Ishikawa (cell line): ENCODE measurements at regions not wholly inside any gene's neighbourhood (a gene's known extent, or its start where the extent isn't known, plus 50 kb on each side); places are given as distances from the start of the nearest gene placed in this dataset.

Experiments used
- CEBPB ChIP-seq: IDR thresholded peaks from 2 replicates; pipeline ENCODE4 v1.6.1; 2012
- EP300 ChIP-seq: IDR thresholded peaks from 2 replicates; pipeline ENCODE4 v1.6.1; 2012; ENCODE audit warnings: borderline replicate concordance
- MAX ChIP-seq: IDR thresholded peaks from 2 replicates; pipeline ENCODE4 v1.6.1; 2012
- RAD21 ChIP-seq: IDR thresholded peaks from 2 replicates; pipeline ENCODE4 v1.6.1; 2012; ENCODE audit warnings: low read depth
- TAF1 ChIP-seq: IDR thresholded peaks from 2 replicates; pipeline ENCODE4 v1.6.1; 2012; ENCODE audit warnings: low read depth, mild to moderate bottlenecking
- TEAD4 ChIP-seq: IDR thresholded peaks from 2 replicates; pipeline ENCODE4 v1.6.1; 2012
- YY1 ChIP-seq: IDR thresholded peaks from 2 replicates; pipeline ENCODE4 v1.6.1; 2012; ENCODE audit warnings: low read depth
- TF ChIP-seq, protein P1 (sequence below): IDR thresholded peaks from 2 replicates; pipeline ENCODE4 v1.6.1; 2012

GRCh38 chr1:183711741-183712361, 58.7 kb upstream of the APOBEC4 start:
- TF ChIP-seq CEBPB: no peak
- TF ChIP-seq TEAD4: no peak
- no peak for TF ChIP-seq MAX
- TF ChIP-seq YY1: no peak
- TF ChIP-seq, protein P1, sequence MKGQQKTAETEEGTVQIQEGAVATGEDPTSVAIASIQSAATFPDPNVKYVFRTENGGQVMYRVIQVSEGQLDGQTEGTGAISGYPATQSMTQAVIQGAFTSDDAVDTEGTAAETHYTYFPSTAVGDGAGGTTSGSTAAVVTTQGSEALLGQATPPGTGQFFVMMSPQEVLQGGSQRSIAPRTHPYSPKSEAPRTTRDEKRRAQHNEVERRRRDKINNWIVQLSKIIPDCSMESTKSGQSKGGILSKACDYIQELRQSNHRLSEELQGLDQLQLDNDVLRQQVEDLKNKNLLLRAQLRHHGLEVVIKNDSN: no peak
- no peak for TF ChIP-seq EP300
- no peak for TF ChIP-seq RAD21
- no peak for TF ChIP-seq TAF1
